Bronchial epithelial cell (primary cell): ENCODE measurements at regions not wholly inside any gene's neighbourhood (a gene's known extent, or its start where the extent isn't known, plus 50 kb on each side); places are given as distances from the start of the nearest gene placed in this dataset.
A peak's percentile ranks its signal among the peaks of the same experiment; 100 is the strongest.

Source experiments
- DNase-seq: peaks from one replicate; pipeline ENCODE4 v3.0.0-alpha.2; 2010; ENCODE audit warnings: low read depth
- FAIRE-seq: peaks from 2 replicates; lab custom pipeline; 2011; peaks lifted over from hg19 to GRCh38; lab: Jason Lieb, UNC
- H3K27me3 ChIP-seq: 2 replicates; pipeline ENCODE4 v1.5.1; 2011; ENCODE audit warnings: low read length; ENCODE audit not compliant: control insufficient read depth, insufficient read depth
- H3K36me3 ChIP-seq: 2 replicates; pipeline ENCODE4 v1.5.1; 2011; ENCODE audit warnings: low read length; ENCODE audit not compliant: control insufficient read depth, insufficient read depth
- H3K4me3 ChIP-seq: 2 replicates; pipeline ENCODE4 v1.5.1; 2011; ENCODE audit warnings: mild to moderate bottlenecking, low read depth, low read length, control low read depth
- TF ChIP-seq, protein P1 (sequence below): IDR thresholded peaks from 2 replicates; pipeline ENCODE4 v1.5.1; 2011; ENCODE audit warnings: mild to moderate bottlenecking, moderate library complexity, low read length, control low read depth, inconsistent platforms; ENCODE audit not compliant: insufficient read depth, severe bottlenecking

DNA sequence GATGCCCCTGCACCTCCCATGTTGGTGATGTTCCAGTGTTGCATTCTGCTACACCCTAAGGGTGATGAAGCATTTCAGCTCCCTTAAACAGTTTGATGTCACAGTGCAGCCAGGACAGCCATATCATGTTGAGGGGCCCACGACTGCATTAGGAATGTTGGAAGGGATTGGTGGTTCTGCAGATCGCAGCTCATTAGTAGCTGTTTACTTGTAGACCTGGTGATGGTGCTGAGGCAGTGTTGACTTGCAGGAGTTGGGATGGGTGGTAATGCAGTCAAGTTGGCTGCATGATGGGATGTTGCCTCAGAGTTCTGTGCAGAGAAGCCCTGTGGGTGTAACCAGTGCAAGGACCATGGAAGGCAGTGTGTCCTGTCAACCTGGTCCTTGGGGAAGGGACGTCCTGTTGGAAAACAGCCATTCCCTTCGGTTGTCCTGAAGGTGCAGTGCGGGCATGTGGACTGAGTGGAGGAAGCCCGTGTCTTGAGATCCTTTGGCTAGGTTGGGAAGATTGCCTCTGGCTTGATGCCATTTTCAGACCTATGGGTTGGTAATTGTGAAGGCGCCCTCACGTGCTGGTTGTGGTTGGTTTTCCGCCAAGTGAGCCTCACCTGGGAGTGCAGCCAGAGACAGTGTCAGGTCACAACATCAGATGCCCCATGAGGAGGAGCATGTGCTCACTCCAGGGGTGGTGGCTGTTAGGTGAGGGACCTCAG, 100.7 kb downstream of the SNRPN start:
- FAIRE-seq, result no peak
- Histone ChIP-seq H3K4me3 (no peak overlapping the region), H3K27me3 (no peaks in the 10 kb centered on the region), H3K36me3 (peaks cover 13% of the 10 kb centered on the region)
- TF ChIP-seq, protein P1, sequence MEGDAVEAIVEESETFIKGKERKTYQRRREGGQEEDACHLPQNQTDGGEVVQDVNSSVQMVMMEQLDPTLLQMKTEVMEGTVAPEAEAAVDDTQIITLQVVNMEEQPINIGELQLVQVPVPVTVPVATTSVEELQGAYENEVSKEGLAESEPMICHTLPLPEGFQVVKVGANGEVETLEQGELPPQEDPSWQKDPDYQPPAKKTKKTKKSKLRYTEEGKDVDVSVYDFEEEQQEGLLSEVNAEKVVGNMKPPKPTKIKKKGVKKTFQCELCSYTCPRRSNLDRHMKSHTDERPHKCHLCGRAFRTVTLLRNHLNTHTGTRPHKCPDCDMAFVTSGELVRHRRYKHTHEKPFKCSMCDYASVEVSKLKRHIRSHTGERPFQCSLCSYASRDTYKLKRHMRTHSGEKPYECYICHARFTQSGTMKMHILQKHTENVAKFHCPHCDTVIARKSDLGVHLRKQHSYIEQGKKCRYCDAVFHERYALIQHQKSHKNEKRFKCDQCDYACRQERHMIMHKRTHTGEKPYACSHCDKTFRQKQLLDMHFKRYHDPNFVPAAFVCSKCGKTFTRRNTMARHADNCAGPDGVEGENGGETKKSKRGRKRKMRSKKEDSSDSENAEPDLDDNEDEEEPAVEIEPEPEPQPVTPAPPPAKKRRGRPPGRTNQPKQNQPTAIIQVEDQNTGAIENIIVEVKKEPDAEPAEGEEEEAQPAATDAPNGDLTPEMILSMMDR, result no peak
- no peak for DNase-seq

DNA sequence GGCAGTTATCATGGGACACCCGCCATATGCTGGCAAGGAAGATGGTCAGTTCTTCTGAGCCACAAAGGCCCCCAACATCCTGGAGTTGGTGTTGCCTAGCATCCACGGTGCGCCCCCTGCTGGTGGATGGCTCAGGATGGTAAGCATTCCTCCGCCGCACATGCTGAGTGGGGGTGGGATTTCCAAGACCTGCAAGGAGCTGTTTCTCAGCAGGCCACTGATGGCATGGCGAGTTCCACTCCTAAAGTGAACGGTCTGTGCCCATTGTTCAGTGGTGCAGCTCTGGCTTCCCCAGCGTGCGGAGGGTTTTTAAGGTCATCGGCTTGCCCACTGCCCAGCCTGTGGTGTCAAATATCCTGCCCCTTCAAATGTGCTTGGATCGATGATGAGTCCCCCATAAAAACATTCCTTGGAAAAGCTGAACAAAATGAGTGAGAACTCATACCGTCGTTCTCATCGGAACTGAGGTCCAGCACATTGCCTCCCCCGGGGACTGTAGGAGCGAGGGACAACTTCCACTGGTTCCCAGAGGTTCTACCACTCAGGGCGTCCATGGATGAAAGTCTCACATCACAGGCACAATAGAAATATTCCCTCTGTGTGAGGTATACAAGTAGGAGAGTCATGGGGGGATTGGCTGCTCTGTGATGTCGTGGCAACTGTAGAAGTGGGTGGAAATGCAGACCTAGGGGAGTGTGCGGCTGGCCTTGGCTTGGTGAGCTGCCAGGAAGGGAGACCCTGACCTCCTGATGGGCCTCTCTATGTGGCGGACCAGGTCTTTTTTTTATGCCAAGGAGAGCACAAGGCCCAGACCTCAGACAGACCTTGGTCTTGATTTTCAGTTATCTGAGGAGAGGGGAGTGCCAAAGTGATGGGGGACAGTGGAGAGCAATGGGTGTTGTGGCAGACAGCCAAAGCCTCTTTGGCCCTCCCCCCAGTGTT, 102.0 kb downstream of the SNRPN start:
- TF ChIP-seq, protein P1, result peak; percentile 7
- Histone ChIP-seq H3K36me3 (peaks cover 10% of the 10 kb centered on the region), H3K27me3 (no peaks in the 10 kb centered on the region), H3K4me3 (no peak overlapping the region)
- FAIRE-seq, result no peak
- no peak for DNase-seq

DNA sequence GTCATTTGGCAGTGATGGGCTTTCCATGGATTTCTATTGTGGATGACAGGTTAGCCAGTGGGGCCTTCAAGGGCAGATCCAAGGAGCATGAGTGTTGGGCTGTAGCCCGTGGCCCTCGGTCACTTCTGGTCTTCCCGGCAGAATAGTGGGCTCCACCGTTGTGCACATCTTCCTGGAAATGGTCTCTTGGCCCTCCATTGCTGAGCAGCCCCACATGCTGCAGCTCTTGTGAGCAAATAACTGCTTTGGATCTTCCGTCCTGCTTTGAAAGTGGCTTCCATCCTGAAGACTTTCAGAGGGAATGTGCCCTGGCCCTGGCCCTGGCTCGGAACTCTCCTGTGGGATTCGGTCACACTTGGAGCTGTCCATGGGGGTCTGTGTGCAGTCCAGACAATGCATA, 102.8 kb downstream of the SNRPN start:
- Histone ChIP-seq H3K27me3 (no peaks in the 10 kb centered on the region), H3K36me3 (peaks cover 10% of the 10 kb centered on the region), H3K4me3 (no peak overlapping the region)
- DNase-seq (no peak), FAIRE-seq (no peak)
- TF ChIP-seq, protein P1, result no peak

DNA sequence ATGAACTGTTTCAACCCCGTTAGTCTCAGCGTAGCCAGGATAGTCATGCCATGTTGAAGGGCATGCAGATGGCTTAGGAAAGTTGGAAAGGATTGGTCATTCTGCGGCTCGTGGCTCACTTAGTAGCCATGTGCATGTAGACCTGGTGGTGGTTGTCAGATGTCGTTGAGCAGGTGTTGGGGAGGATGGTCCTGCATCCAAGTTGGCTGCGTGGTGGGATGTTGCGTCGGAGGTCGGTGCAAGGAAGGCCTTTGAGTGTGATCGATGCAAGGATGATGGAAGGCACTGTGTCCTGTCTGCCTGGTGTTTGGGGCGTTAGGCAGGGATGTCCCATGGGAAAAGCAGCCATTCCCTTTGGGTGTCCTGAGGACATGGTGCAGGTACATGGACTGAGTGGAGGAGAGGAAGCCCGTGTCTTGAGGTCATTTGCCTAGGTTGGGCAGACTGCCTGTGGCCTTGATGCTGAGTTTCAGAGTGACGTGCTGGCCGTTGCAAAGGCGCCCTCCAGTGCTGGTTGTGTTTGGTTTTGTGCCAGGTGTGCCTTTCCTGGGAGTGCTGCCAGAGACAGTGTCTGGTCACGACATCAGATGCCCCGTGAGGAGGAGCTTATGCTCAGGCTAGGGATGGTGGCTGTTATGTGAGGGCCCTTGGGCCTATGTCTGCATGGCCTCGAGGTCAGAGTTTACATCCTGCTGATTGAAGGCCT, 103.4 kb downstream of the SNRPN start:
- Histone ChIP-seq H3K4me3 (no peak overlapping the region), H3K36me3 (peaks cover 11% of the 10 kb centered on the region)

DNA sequence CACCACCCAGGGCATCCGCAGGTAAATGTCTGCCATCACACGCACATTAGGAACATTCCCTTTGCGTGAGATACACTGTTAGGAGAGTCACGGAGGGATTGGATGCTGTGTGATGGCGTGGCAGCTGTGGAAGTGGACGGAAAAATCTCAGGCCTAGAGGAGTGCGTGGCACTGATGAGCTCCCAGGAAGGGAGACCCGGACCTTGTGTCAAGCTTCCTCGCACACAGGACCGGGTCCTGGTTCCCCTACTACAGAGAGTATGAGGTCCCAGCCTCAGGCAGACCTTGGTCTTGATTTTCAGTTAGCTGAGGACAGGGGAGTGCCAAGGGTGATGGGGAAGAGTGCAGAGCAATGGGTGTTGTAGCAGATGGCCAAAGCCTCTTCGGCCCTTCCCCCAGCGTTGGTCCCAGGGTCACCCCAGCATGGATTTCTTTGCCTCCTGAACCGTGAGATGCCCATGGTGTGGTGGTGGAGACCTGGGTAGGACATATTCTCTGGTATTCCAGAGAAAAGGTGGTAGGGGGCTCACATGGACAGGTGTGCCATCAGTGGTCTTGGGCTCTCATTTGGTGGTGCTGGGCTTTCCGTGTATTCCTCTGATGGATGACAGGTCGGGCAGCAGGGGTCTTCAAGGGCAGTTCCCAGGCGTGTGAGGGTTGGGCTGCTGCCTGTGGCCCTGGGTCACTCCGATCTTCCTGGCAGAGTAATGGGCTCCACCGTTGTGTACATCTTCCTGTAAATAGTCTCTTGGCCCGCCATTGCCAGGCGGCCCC, 105.1 kb downstream of the SNRPN start:
- Histone ChIP-seq H3K4me3 (no peak overlapping the region), H3K27me3 (no peaks in the 10 kb centered on the region), H3K36me3 (peaks cover 11% of the 10 kb centered on the region)
- TF ChIP-seq, protein P1, result no peak
- FAIRE-seq (no peak), DNase-seq (no peak)

More for the DNA sequence above, 103.4 kb downstream of the SNRPN start:
- H3K27me3 ChIP-seq, result no peaks in the 10 kb centered on the region
- DNase-seq (no peak), FAIRE-seq (no peak)
- TF ChIP-seq, protein P1, result no peak
